GM18520 (cell line): ENCODE measurements at regions not wholly inside any gene's neighbourhood (a gene's known extent, or its start where the extent isn't known, plus 50 kb on each side); places are given as distances from the start of the nearest gene placed in this dataset.
A peak's percentile ranks its signal among the peaks of the same experiment; 100 is the strongest.
"Not testable (repeated sequence)": the region's sequence is repeated elsewhere in the genome, so short reads cannot be mapped to it uniquely, and the experiment has no call there.

Source experiments
- ATAC-seq: cut with Tn5 transposase; IDR thresholded peaks from one replicate; pipeline ENCODE4 v1.9.1; 2021; ENCODE audit not compliant: unreplicated experiment

- no peak for ATAC-seq
These were observed 190.3 kb upstream of the TAB2 start for GRCh38 chr6:149127212-149127611.

GRCh38 chr6:149128489-149129145, 188.9 kb upstream of the TAB2 start:
- no peak for ATAC-seq

GRCh38 chr6:149129371-149130077, 188.0 kb upstream of the TAB2 start:
- ATAC-seq, result no peak

GRCh38 chr6:149130090-149130489, 187.4 kb upstream of the TAB2 start:
- ATAC-seq, result no peak

- ATAC-seq, result no peak
These were observed 187.0 kb upstream of the TAB2 start for GRCh38 chr6:149130508-149130907.

GRCh38 chr6:149131891-149132290, 185.6 kb upstream of the TAB2 start:
- ATAC-seq, result no peak

GRCh38 chr6:149132336-149132735, 185.2 kb upstream of the TAB2 start:
- no peak for ATAC-seq

GRCh38 chr6:149134511-149134933, 183.0 kb upstream of the TAB2 start:
- ATAC-seq, result no peak

- ATAC-seq, result no peak
These were observed 181.7 kb upstream of the TAB2 start for GRCh38 chr6:149135809-149136208.

GRCh38 chr6:149136273-149136912, 181.1 kb upstream of the TAB2 start:
- ATAC-seq, result no peak

- no peak for ATAC-seq
These were observed 180.6 kb upstream of the TAB2 start for GRCh38 chr6:149136913-149137286.

GRCh38 chr6:149137594-149137993, 179.9 kb upstream of the TAB2 start:
- no peak for ATAC-seq

GRCh38 chr6:149138089-149138488, 179.4 kb upstream of the TAB2 start:
- no peak for ATAC-seq

- ATAC-seq, result no peak
These were observed 178.7 kb upstream of the TAB2 start for GRCh38 chr6:149138699-149139294.

GRCh38 chr6:149139782-149140136, 177.8 kb upstream of the TAB2 start:
- no peak for ATAC-seq

- ATAC-seq, result peak; percentile 81
These were observed 177.2 kb upstream of the TAB2 start for GRCh38 chr6:149140137-149140909.

GRCh38 chr6:149140910-149141290, 176.6 kb upstream of the TAB2 start:
- peak; percentile 40 for ATAC-seq

GRCh38 chr6:149142924-149143429, 174.5 kb upstream of the TAB2 start:
- no peak for ATAC-seq

GRCh38 chr6:149145800-149146199, 171.7 kb upstream of the TAB2 start:
- ATAC-seq, result not testable (repeated sequence)

- no peak for ATAC-seq
These were observed 170.3 kb upstream of the TAB2 start for GRCh38 chr6:149147195-149147594.
